Esophagus (tissue), 2 donors: ENCODE measurements at regions not wholly inside any gene's neighbourhood (a gene's known extent, or its start where the extent isn't known, plus 50 kb on each side); places are given as distances from the start of the nearest gene placed in this dataset.
"Not testable (repeated sequence)": the region's sequence is repeated elsewhere in the genome, so short reads cannot be mapped to it uniquely, and the experiment has no call there.

ENCODE experiments used
- H3K27ac ChIP-seq, 2 donors: one replicate each; pipeline ENCODE4 v1.5.1; 2013; ENCODE audit warnings: low read depth in 2 of 2, mild to moderate bottlenecking in 2 of 2, inconsistent platforms in 1 of 2, low read length in 1 of 2, moderate library complexity in 1 of 2
- H3K27me3 ChIP-seq, 2 donors: one replicate each; pipeline ENCODE4 v1.6.1; 2013; ENCODE audit warnings: low read length in 2 of 2, control low read depth in 1 of 2, mild to moderate bottlenecking in 1 of 2; ENCODE audit not compliant: insufficient read depth in 2 of 2, control insufficient read depth in 1 of 2
- H3K36me3 ChIP-seq, 2 donors: one replicate each; pipeline ENCODE4 v1.6.1; 2013; ENCODE audit warnings: low read length in 1 of 2; ENCODE audit not compliant: control insufficient read depth in 2 of 2, insufficient read depth in 2 of 2
- H3K4me1 ChIP-seq, 2 donors: one replicate each; pipeline ENCODE4 v1.6.1; 2013; ENCODE audit warnings: low read length in 1 of 2; ENCODE audit not compliant: control insufficient read depth in 2 of 2, insufficient read depth in 2 of 2
- H3K4me3 ChIP-seq, 2 donors: one replicate each; pipeline ENCODE4 v1.5.1; 2013; ENCODE audit warnings: low read length in 2 of 2, mild to moderate bottlenecking in 2 of 2, low read depth in 1 of 2, moderate library complexity in 1 of 2
- H3K9me3 ChIP-seq, 2 donors: one replicate each; pipeline ENCODE4 v1.6.1; 2013; ENCODE audit warnings: mild to moderate bottlenecking in 2 of 2, low read depth in 1 of 2, low read length in 1 of 2, moderate library complexity in 1 of 2; ENCODE audit not compliant: control insufficient read depth in 2 of 2, insufficient read depth in 1 of 2
- WGBS, 2 donors: extraction: QIAGEN DNeasy Blood & Tissue Kit; methylation state at CpG; one replicate each; pipeline ENCODE4 v1.1.7; 2013; 5-methylcytosine and 5-hydroxymethylcytosine counted together
- donor health status: healthy with polysubstance abuse.
- donor health status: Bipolar disorder and iron deficiency.

- H3K36me3 ChIP-seq, H3K4me3 ChIP-seq, H3K27ac ChIP-seq, H3K4me1 ChIP-seq, H3K27me3 ChIP-seq: not testable (repeated sequence)
- peaks cover 9 to 14% of the 10 kb centered on the region in 2 donors for H3K9me3 ChIP-seq
- 47 to 50% methylated on average over 10 of the region's 10 CpGs for WGBS, 2 donors
These were observed 1926.9 kb upstream of the DEFB115 start for GRCh38 chr20:29330429-29331115.

GRCh38 chr20:29349836-29350235 is 1907.6 kb upstream of the DEFB115 start:
- peaks cover 2 to 11% of the 10 kb centered on the region in 2 donors for H3K9me3 ChIP-seq
- WGBS, 2 donors: 76 to 80% methylated on average over 14 of the region's 14 CpGs
- no peaks in the 10 kb centered on the region for H3K36me3 ChIP-seq
- no peak overlapping the region for H3K27ac ChIP-seq
- H3K27me3 ChIP-seq: no peaks in the 10 kb centered on the region
- no peaks in the 10 kb centered on the region for H3K4me1 ChIP-seq
- H3K4me3 ChIP-seq: no peak overlapping the region

GRCh38 chr20:29375937-29376336 is 1881.5 kb upstream of the DEFB115 start:
- H3K4me1 ChIP-seq, H3K27me3 ChIP-seq, H3K27ac ChIP-seq, H3K9me3 ChIP-seq, H3K36me3 ChIP-seq, H3K4me3 ChIP-seq: not testable (repeated sequence)
- WGBS, 2 donors: 54 to 56% methylated on average over 2 of the region's 2 CpGs

GRCh38 chr20:29392853-29393252 is 1864.6 kb upstream of the DEFB115 start:
- H3K4me3 ChIP-seq, H3K27me3 ChIP-seq, H3K4me1 ChIP-seq, H3K27ac ChIP-seq, H3K9me3 ChIP-seq, H3K36me3 ChIP-seq: not testable (repeated sequence)
- 46 to 60% methylated on average over 9 of the region's 9 CpGs for WGBS, 2 donors

GRCh38 chr20:29408034-29408695 is 1849.3 kb upstream of the DEFB115 start:
- WGBS, 2 donors: 43 to 49% methylated on average over 40 of the region's 40 CpGs
- Histone ChIP-seq H3K27me3 (no peaks in the 10 kb centered on the region), H3K4me3 (no peak overlapping the region), H3K4me1 (no peaks in the 10 kb centered on the region), H3K36me3 (no peaks in the 10 kb centered on the region), H3K27ac (no peak overlapping the region), H3K9me3 (peaks cover 19 to 24% of the 10 kb centered on the region in 2 donors)

- 58 to 61% methylated on average over 17 of the region's 17 CpGs for WGBS, 2 donors
- H3K4me3 ChIP-seq, H3K27me3 ChIP-seq, H3K36me3 ChIP-seq, H3K27ac ChIP-seq, H3K4me1 ChIP-seq: not testable (repeated sequence)
- peaks cover 19 to 24% of the 10 kb centered on the region in 2 donors for H3K9me3 ChIP-seq
These were observed 1848.8 kb upstream of the DEFB115 start for GRCh38 chr20:29408707-29409106.

- not testable (repeated sequence) for H3K36me3 ChIP-seq, H3K4me1 ChIP-seq, H3K27me3 ChIP-seq, H3K27ac ChIP-seq, H3K4me3 ChIP-seq
- H3K9me3 ChIP-seq: peaks cover 19 to 24% of the 10 kb centered on the region in 2 donors
- 51 to 53% methylated on average over 26 of the region's 26 CpGs for WGBS, 2 donors
These were observed 1848.2 kb upstream of the DEFB115 start for GRCh38 chr20:29409160-29409689.

- 42 to 48% methylated on average over 57 of the region's 57 CpGs for whole genome bisulfite sequencing, 2 donors
- Histone ChIP-seq H3K36me3 (no peaks in the 10 kb centered on the region), H3K9me3 (peaks cover 19 to 24% of the 10 kb centered on the region in 2 donors), H3K4me3 (no peak overlapping the region), H3K27me3 (no peaks in the 10 kb centered on the region), H3K27ac (no peak overlapping the region), H3K4me1 (no peaks in the 10 kb centered on the region)
These were observed 1847.3 kb upstream of the DEFB115 start for GRCh38 chr20:29409833-29410805.

- peaks cover 19 to 24% of the 10 kb centered on the region in 2 donors for H3K9me3 ChIP-seq
- no peaks in the 10 kb centered on the region for H3K36me3 ChIP-seq
- H3K27me3 ChIP-seq: no peaks in the 10 kb centered on the region
- WGBS, 2 donors: 41 to 51% methylated on average over 44 of the region's 44 CpGs
- H3K4me1 ChIP-seq: no peaks in the 10 kb centered on the region
- H3K27ac ChIP-seq: no peak overlapping the region
- no peak overlapping the region for H3K4me3 ChIP-seq
These were observed 1846.5 kb upstream of the DEFB115 start for GRCh38 chr20:29410806-29411457.
